Stimulated activated CD4-positive, alpha-beta T cell treated with anti-CD3 and anti-CD28 coated beads, Interleukin-12 subunit alpha, Interleukin-12 subunit beta, amount 100 ng/mL, for 48 hours (primary cell): ENCODE measurements at regions not wholly inside any gene's neighbourhood (a gene's known extent, or its start where the extent isn't known, plus 50 kb on each side); places are given as distances from the start of the nearest gene placed in this dataset.
"Not testable (repeated sequence)": the region's sequence is repeated elsewhere in the genome, so short reads cannot be mapped to it uniquely, and the experiment has no call there.

Experiments
- DNase-seq, 3 donors: peaks; one replicate each; pipeline ENCODE4 v3.0.0-alpha.2; 2020; ENCODE audit warnings: low read depth in 2 of 3, low spot score in 1 of 3

GRCh38 chr13:80504453-80504852 lies 163.5 kb upstream of the SPRY2 start:
- DNase-seq, result no peak

GRCh38 chr13:80502359-80502758 lies 161.4 kb upstream of the SPRY2 start:
- no peak for DNase-seq

- DNase-seq, result no peak
Measured at GRCh38 chr13:80501556-80501955, 160.6 kb upstream of the SPRY2 start.

- DNase-seq, result no peak
Measured at GRCh38 chr13:80499536-80500290, 158.8 kb upstream of the SPRY2 start.

GRCh38 chr13:80498433-80498832 lies 157.5 kb upstream of the SPRY2 start:
- no peak for DNase-seq

- no peak for DNase-seq
Measured at GRCh38 chr13:80497978-80498377, 157.1 kb upstream of the SPRY2 start.

GRCh38 chr13:80497439-80497838 lies 156.5 kb upstream of the SPRY2 start:
- no peak for DNase-seq

- no peak for DNase-seq
Measured at GRCh38 chr13:80496721-80497397, 155.9 kb upstream of the SPRY2 start.

- DNase-seq, result not testable (repeated sequence)
Measured at GRCh38 chr13:80490491-80490943, 149.6 kb upstream of the SPRY2 start.

GRCh38 chr13:80486402-80486801 lies 145.5 kb upstream of the SPRY2 start:
- no peak for DNase-seq

- no peak for DNase-seq
Measured at GRCh38 chr13:80483157-80483556, 142.2 kb upstream of the SPRY2 start.

GRCh38 chr13:80481588-80481987 lies 140.7 kb upstream of the SPRY2 start:
- no peak for DNase-seq

GRCh38 chr13:80477661-80478443 lies 136.9 kb upstream of the SPRY2 start:
- no peak for DNase-seq

GRCh38 chr13:80476953-80477352 lies 136.0 kb upstream of the SPRY2 start:
- no peak for DNase-seq

- no peak for DNase-seq
Measured at GRCh38 chr13:80475718-80476117, 134.8 kb upstream of the SPRY2 start.

GRCh38 chr13:80473695-80474094 lies 132.8 kb upstream of the SPRY2 start:
- DNase-seq, result no peak

GRCh38 chr13:80469853-80470381 lies 129.0 kb upstream of the SPRY2 start:
- DNase-seq, result no peak

- no peak for DNase-seq
Measured at GRCh38 chr13:80469105-80469852, 128.4 kb upstream of the SPRY2 start.

GRCh38 chr13:80465321-80465720 lies 124.4 kb upstream of the SPRY2 start:
- DNase-seq, result no peak

GRCh38 chr13:80463673-80464352 lies 122.9 kb upstream of the SPRY2 start:
- DNase-seq, result no peak
